ENCODE measurements at regions not wholly inside any gene's neighbourhood (a gene's known extent, or its start where the extent isn't known, plus 50 kb on each side); places are given as distances from the start of the nearest gene placed in this dataset.

GRCh38 chr4:133377286-133377685, 228.2 kb downstream of the PCDH10 start:
- TF ChIP-seq CTCF (IDR thresholded peaks at IDR 0.05 in 4 of 5, conservative IDR thresholded peaks at IDR 0.05 in 1 of 5), result no peak
- no peak for TF ChIP-seq POLR2A (IDR thresholded peaks at IDR 0.05)
